HepG2 (cell line): ENCODE measurements at regions not wholly inside any gene's neighbourhood (a gene's known extent, or its start where the extent isn't known, plus 50 kb on each side); places are given as distances from the start of the nearest gene placed in this dataset.

Source experiments
- ATAC-seq: fragments of 200-7000 bp; cut with Tn5 transposase; 3 replicates; pipeline ENCODE4 v1.9.1; 2020; ENCODE audit warnings: mild to moderate bottlenecking, moderate library complexity
- BruUV-seq: library from RNA; stranded (reverse); fragments of 400-500 nt; replicated peaks from 2 replicates; lab custom pipeline; 2021; lab: Mats Ljungman, UMichigan
- CTCF ChIA-PET: fragments of 300-600 bp; formaldehyde crosslinking; extraction: SDS; loops from one replicate; lab custom pipeline; 2021; ENCODE audit warnings: low total read pairs, inconsistent platforms, low intra/inter-chr PET ratio; lab: Yijun Ruan, JAX
- POLR2A ChIA-PET: fragments of 350-600 bp; sonication (Branson Sonifier 250); formaldehyde crosslinking; loops from one replicate; lab custom pipeline; 2020; ENCODE audit warnings: antibody characterized with exemption, inconsistent platforms; lab: Yijun Ruan, JAX
- DNase-seq: peaks from one replicate; pipeline ENCODE4 v3.0.0-alpha.2; 2015; ENCODE audit warnings: low spot score
- FAIRE-seq: peaks from 3 replicates; lab custom pipeline; 2011; peaks lifted over from hg19 to GRCh38; lab: Jason Lieb, UNC
- H2AFZ ChIP-seq: one replicate; pipeline ENCODE4 v1.6.1; 2011; ENCODE audit warnings: low read length, inconsistent platforms
- H3K27ac ChIP-seq: fragments of 300-600 bp; 3 replicates; pipeline ENCODE4 v1.8.0; 2011; ENCODE audit warnings: mixed run types, mild to moderate bottlenecking, mixed read lengths, low read length, inconsistent platforms; ENCODE audit not compliant: insufficient read depth; ENCODE audit errors: extremely low read length
- H3K27me3 ChIP-seq, 2 experiments: fragments of 200-600 bp in 1 of 2; 2 replicates in 1 of 2; 3 replicates in 1 of 2; pipeline versions ENCODE4 v1.6.0 to v1.8.0; 2011; ENCODE audit warnings: low read length in 2 of 2, mild to moderate bottlenecking in 2 of 2, moderate library complexity in 2 of 2, inconsistent platforms in 1 of 2; ENCODE audit not compliant: insufficient read depth in 2 of 2, control insufficient read depth in 1 of 2
- H3K36me3 ChIP-seq, 2 experiments: fragments of 200-600 bp in 1 of 2; replicated peaks in 1 of 2; 2 replicates in 1 of 2; 3 replicates in 1 of 2; pipeline versions ENCODE4 v1.5.1 to v1.8.0; 2011; ENCODE audit warnings: low read length in 2 of 2, inconsistent platforms in 1 of 2; ENCODE audit not compliant: insufficient read depth in 2 of 2, control insufficient read depth in 1 of 2
- H3K4me1 ChIP-seq: 2 replicates; pipeline ENCODE4 v1.5.1; 2012; ENCODE audit warnings: low read length, inconsistent platforms; ENCODE audit not compliant: insufficient read depth
- H3K4me2 ChIP-seq: 2 replicates; pipeline ENCODE4 v1.6.0; 2011; ENCODE audit warnings: low read depth, low read length, inconsistent platforms
- H3K4me3 ChIP-seq, 3 experiments: fragments of 200-600 bp in 1 of 3; sonication (generic), shearing (Covaris generic) in 1 of 3; replicated peaks in 1 of 3; 2 replicates each; pipeline ENCODE4 v1.5.1; 2011 to 2016; ENCODE audit warnings: low read length in 3 of 3, inconsistent platforms in 2 of 3, low read depth in 2 of 3, mild to moderate bottlenecking in 2 of 3, control low read depth in 1 of 3, mixed read lengths in 1 of 3; ENCODE audit not compliant: insufficient read depth in 1 of 3
- H3K79me2 ChIP-seq: one replicate; pipeline ENCODE4 v1.6.1; 2011; ENCODE audit warnings: low read length, inconsistent platforms; ENCODE audit not compliant: insufficient read depth
- H3K9ac ChIP-seq: 2 replicates; pipeline ENCODE4 v1.6.0; 2011; ENCODE audit warnings: mild to moderate bottlenecking, low read depth, low read length, inconsistent platforms; ENCODE audit not compliant: insufficient read depth
- H3K9me3 ChIP-seq: 2 replicates; pipeline ENCODE4 v1.5.1; 2012; ENCODE audit warnings: mild to moderate bottlenecking, low read length
- H4K20me1 ChIP-seq: 2 replicates; pipeline ENCODE4 v1.6.0; 2011; ENCODE audit warnings: inconsistent platforms, mild to moderate bottlenecking, low read length, moderate library complexity; ENCODE audit not compliant: insufficient read depth
- ATF4 ChIP-seq, 2 experiments: fragments of 450-650 bp in 1 of 2; sonication (generic) in 1 of 2; formaldehyde crosslinking; IDR thresholded peaks; 2 replicates each; pipeline versions ENCODE4 v1.5.0 to v1.8.0; 2020 to 2022; ENCODE audit warnings: mild to moderate bottlenecking in 1 of 2, missing genetic modification reagents in 1 of 2
- KDM5A ChIP-seq: fragments of 200-600 bp; sonication (generic); IDR thresholded peaks from 2 replicates; pipeline ENCODE4 v1.7.0; 2018; ENCODE audit warnings: antibody characterized with exemption, mild to moderate bottlenecking, low read length, borderline replicate concordance
- LCORL ChIP-seq, 2 experiments: fragments of 450-650 bp in 1 of 2; sonication (generic) in 1 of 2; formaldehyde crosslinking in 1 of 2; IDR thresholded peaks; 2 replicates each; pipeline versions ENCODE4 v1.5.0 to v1.6.1; 2017 to 2020; ENCODE audit warnings: antibody characterized with exemption in 1 of 2, missing genetic modification reagents in 1 of 2
- MAFF ChIP-seq: IDR thresholded peaks from 2 replicates; pipeline ENCODE4 v1.6.1; 2011; ENCODE audit warnings: low read depth, low read length, improper control_type of control experiment
- MIXL1 ChIP-seq: IDR thresholded peaks from 2 replicates; pipeline ENCODE4 v1.6.1; 2016
- MLLT10 ChIP-seq: sonication (generic); formaldehyde crosslinking; IDR thresholded peaks from 2 replicates; pipeline ENCODE4 v1.4.0; 2020; ENCODE audit warnings: missing genetic modification reagents
- NCOA1 ChIP-seq: sonication (generic); formaldehyde crosslinking; IDR thresholded peaks from 2 replicates; pipeline ENCODE4 v1.9.0; 2021; ENCODE audit warnings: missing genetic modification reagents
- NFE2 ChIP-seq: sonication (generic); formaldehyde crosslinking; IDR thresholded peaks from 2 replicates; pipeline ENCODE4 v1.4.0; 2020; ENCODE audit warnings: missing genetic modification reagents
- RNF219 ChIP-seq: sonication (generic); formaldehyde crosslinking; IDR thresholded peaks from 2 replicates; pipeline ENCODE4 v1.5.0; 2020; ENCODE audit warnings: mild to moderate bottlenecking, missing genetic modification reagents
- SNAPC4 ChIP-seq: sonication (generic); formaldehyde crosslinking; IDR thresholded peaks from 2 replicates; pipeline ENCODE4 v1.4.0; 2020; ENCODE audit warnings: mild to moderate bottlenecking, missing genetic modification reagents
- SP2 ChIP-seq: sonication (generic); formaldehyde crosslinking; IDR thresholded peaks from 2 replicates; pipeline ENCODE4 v1.5.1; 2020; ENCODE audit warnings: mild to moderate bottlenecking, missing genetic modification reagents
- ZMYM3 ChIP-seq: sonication (generic); formaldehyde crosslinking; IDR thresholded peaks from 2 replicates; pipeline ENCODE4 v1.5.1; 2020; ENCODE audit warnings: mild to moderate bottlenecking, missing genetic modification reagents
- ZNF317 ChIP-seq: sonication (generic); formaldehyde crosslinking; IDR thresholded peaks from 2 replicates; pipeline ENCODE4 v1.5.0; 2020; ENCODE audit warnings: mild to moderate bottlenecking, missing genetic modification reagents
- ZNF605 ChIP-seq: sonication (generic); formaldehyde crosslinking; IDR thresholded peaks from 2 replicates; pipeline ENCODE4 v1.8.0; 2022; ENCODE audit warnings: mild to moderate bottlenecking, missing genetic modification reagents
- ZNF800 ChIP-seq: sonication (generic); formaldehyde crosslinking; IDR thresholded peaks from 2 replicates; pipeline ENCODE4 v1.4.0; 2020; ENCODE audit warnings: missing genetic modification reagents
- WGBS: methylation state at CpG from one replicate; pipeline ENCODE4 v1.1.6; 2017; ENCODE audit warnings: low lambda C conversion rate; 5-methylcytosine and 5-hydroxymethylcytosine counted together
- in situ Hi-C: cut with HindIII; loops from 2 replicates; pipeline ENCODE4 v1.10.0; 2017; ENCODE audit warnings: low pct_unique_long_range_greater_than_20kb; ENCODE audit not compliant: extremely low pct_ligation_motif_present
- intact Hi-C: fragments of 100-400 bp; cut with micrococcal nuclease; formaldehyde crosslinking; loops from one replicate; pipeline ENCODE4 v1.10.0; 2022; ENCODE audit not compliant: unreplicated experiment

GRCh38 chr2:55768991-55769390 is 75.3 kb upstream of the PNPT1 start:
- Histone ChIP-seq H4K20me1 (no peaks in the 10 kb centered on the region), H3K9ac (no peak overlapping the region), H3K36me3 (no peaks in the 10 kb centered on the region), H3K79me2 (no peaks in the 10 kb centered on the region), H3K4me1 (no peaks in the 10 kb centered on the region), H2AFZ (no peak overlapping the region), H3K9me3 (no peaks in the 10 kb centered on the region), H3K4me2 (no peak overlapping the region), H3K27me3 (no peaks in the 10 kb centered on the region), H3K27ac (no peak overlapping the region), H3K4me3 (no peak overlapping the region)
- intact Hi-C loops: no loop called here
- CTCF ChIA-PET: interaction anchor here (1.4 kb wide), 1 partner anchor 192 kb away, joined by 4 read pairs; no protein-coding TSS in a partner anchor
- WGBS: 9% methylated on average over 2 of the region's 2 CpGs
- DNase-seq (no peak), ATAC-seq (no peak), FAIRE-seq (no peak)
- POLR2A ChIA-PET: no interaction called here
- in situ Hi-C loops: loop anchor here (5.0 kb wide), 1 partner anchor 193 kb away; no protein-coding TSS in a partner anchor
- BruUV-seq: no TSS peak
- TF ChIP-seq ZNF800 (CRISPR knock-in tag) (no peak), NFE2 (CRISPR knock-in tag) (no peak), KDM5A (no peak), ATF4 (CRISPR knock-in tag; IDR thresholded peaks at IDR 0.05) (no peak), NCOA1 (CRISPR knock-in tag) (no peak), ZMYM3 (no peak), MAFF (no peak), LCORL (IDR thresholded peaks at IDR 0.05) (no peak), LCORL (CRISPR knock-in tag; IDR thresholded peaks at IDR 0.05) (no peak), MIXL1 (CRISPR knock-in tag) (no peak), MLLT10 (no peak), ZNF605 (CRISPR knock-in tag) (no peak), SNAPC4 (CRISPR knock-in tag) (no peak), RNF219 (CRISPR knock-in tag) (no peak), SP2 (CRISPR knock-in tag) (no peak), ZNF317 (no peak)
